GM12878 (cell line): ENCODE measurements at regions not wholly inside any gene's neighbourhood (a gene's known extent, or its start where the extent isn't known, plus 50 kb on each side); places are given as distances from the start of the nearest gene placed in this dataset.

Source experiments
- CTCF ChIP-seq, 3 experiments: IDR thresholded peaks in 2 of 3; conservative IDR thresholded peaks in 1 of 3; 2 replicates each; pipeline ENCODE4 v1.5.1; 2011; ENCODE audit warnings: low read depth in 3 of 3, low read length in 3 of 3, mild to moderate bottlenecking in 3 of 3, control low read depth in 2 of 3, moderate library complexity in 2 of 3, inconsistent platforms in 1 of 3, mixed read lengths in 1 of 3; ENCODE audit not compliant: control insufficient read depth in 2 of 3, insufficient read depth in 1 of 3; ENCODE audit errors: extremely low read depth in 1 of 3
- EP300 ChIP-seq, 2 experiments: fragments of 150-350 bp in 1 of 2; IDR thresholded peaks; 2 replicates each; pipeline ENCODE4 v1.6.1; 2011 to 2012; ENCODE audit warnings: low read depth in 2 of 2, low read length in 2 of 2, borderline replicate concordance in 1 of 2, improper control_type of control experiment in 1 of 2, inconsistent platforms in 1 of 2; ENCODE audit not compliant: control insufficient read depth in 1 of 2
- EZH2 ChIP-seq: IDR thresholded peaks from 2 replicates; pipeline ENCODE4 v1.6.1; 2012; ENCODE audit warnings: low read depth, mild to moderate bottlenecking, control low read depth, inconsistent platforms, low read length, borderline replicate concordance; ENCODE audit not compliant: control insufficient read depth
- MYB ChIP-seq: fragments of 150-350 bp; IDR thresholded peaks from 2 replicates; pipeline ENCODE4 v1.6.1; 2014; ENCODE audit warnings: mild to moderate bottlenecking, low read depth, low read length, borderline replicate concordance
- POLR2A ChIP-seq: IDR thresholded peaks from 2 replicates; pipeline ENCODE4 v1.6.1; 2011; ENCODE audit warnings: low read depth, mild to moderate bottlenecking, low read length
- SP1 ChIP-seq: IDR thresholded peaks from one replicate; pipeline ENCODE4 v1.6.1; 2011; ENCODE audit warnings: low read depth, low read length
- ZNF274 ChIP-seq: IDR thresholded peaks from one replicate; pipeline ENCODE4 v1.8.0; 2011; ENCODE audit not compliant: insufficient read length, insufficient read depth
- TF ChIP-seq, protein P1 (sequence below): IDR thresholded peaks from 2 replicates; pipeline ENCODE4 v1.6.1; 2011; ENCODE audit warnings: borderline replicate concordance, low read depth, mild to moderate bottlenecking, moderate library complexity, low read length; ENCODE audit not compliant: insufficient read depth, poor library complexity, severe bottlenecking

- TF ChIP-seq, protein P1, sequence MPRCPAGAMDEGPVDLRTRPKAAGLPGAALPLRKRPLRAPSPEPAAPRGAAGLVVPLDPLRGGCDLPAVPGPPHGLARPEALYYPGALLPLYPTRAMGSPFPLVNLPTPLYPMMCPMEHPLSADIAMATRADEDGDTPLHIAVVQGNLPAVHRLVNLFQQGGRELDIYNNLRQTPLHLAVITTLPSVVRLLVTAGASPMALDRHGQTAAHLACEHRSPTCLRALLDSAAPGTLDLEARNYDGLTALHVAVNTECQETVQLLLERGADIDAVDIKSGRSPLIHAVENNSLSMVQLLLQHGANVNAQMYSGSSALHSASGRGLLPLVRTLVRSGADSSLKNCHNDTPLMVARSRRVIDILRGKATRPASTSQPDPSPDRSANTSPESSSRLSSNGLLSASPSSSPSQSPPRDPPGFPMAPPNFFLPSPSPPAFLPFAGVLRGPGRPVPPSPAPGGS: no peak
- TF ChIP-seq MYB (no peak), ZNF274 (no peak), CTCF (IDR thresholded peaks at IDR 0.05 in 2 of 3, conservative IDR thresholded peaks at IDR 0.05 in 1 of 3; ENCODE audit: control insufficient read depth in 2 of 3, extremely low read depth in 1 of 3, insufficient read depth in 1 of 3, low read depth in 3 of 3, low read length in 3 of 3) (no peak), EZH2 (no peak), EP300 (IDR thresholded peaks at IDR 0.05; ENCODE audit: borderline replicate concordance in 1 of 2, control insufficient read depth in 1 of 2, low read depth in 2 of 2, low read length in 2 of 2) (no peak), POLR2A (no peak), SP1 (no peak)
These were observed 74.9 kb upstream of the PCBD1 start for GRCh38 chr10:70963271-70963670.
